ENCODE measurements at regions not wholly inside any gene's neighbourhood (a gene's known extent, or its start where the extent isn't known, plus 50 kb on each side); places are given as distances from the start of the nearest gene placed in this dataset.

- WGBS, 2 experiments (ENCODE audit: extremely low coverage in 1 of 2, insufficient coverage in 1 of 2, insufficient read length in 1 of 2, insufficient replicate concordance in 2 of 2, low coverage in 1 of 2, low lambda C conversion rate in 2 of 2, missing lambda C conversion rate in 1 of 2): 93% methylated on average over 3 of the region's 3 CpGs; no CpG with 5 or more reads in 1 of the 2 experiments
- Histone ChIP-seq H3K18ac (ENCODE audit: extremely low read depth, low read length) (no peak overlapping the region), H2BK12ac (ENCODE audit: low read depth, low read length) (no peak overlapping the region), H3K23ac (ENCODE audit: insufficient read length) (no peak overlapping the region), H3K9ac (replicated peaks in 1 of 4; ENCODE audit: extremely low read depth in 1 of 4, low read depth in 3 of 4, low read length in 3 of 4) (no peak overlapping the region), H3K27ac (ENCODE audit: low read depth, low read length) (no peak overlapping the region), H3K4ac (replicated peaks; ENCODE audit: insufficient read length, low read depth, low read length) (no peak overlapping the region), H3K9me3 (ENCODE audit: insufficient read depth in 2 of 2, low read depth in 1 of 2, low read length in 1 of 2) (0 out of 4 replicates have a peak, but pooled peaks cover 0 to 2% of the 10 kb centered on the region in 2 experiments), H4K8ac (ENCODE audit: extremely low read depth, insufficient read depth, low read length) (no peak overlapping the region), H4K91ac (replicated peaks; ENCODE audit: insufficient read length, low read length) (no peak overlapping the region), H2BK20ac (ENCODE audit: low read length) (no peak overlapping the region), H2BK15ac (ENCODE audit: low read length) (no peak overlapping the region), H3K79me1 (ENCODE audit: low read depth, low read length) (no peaks in the 10 kb centered on the region), H3K14ac (ENCODE audit: insufficient read length) (no peak overlapping the region), H4K20me1 (replicated peaks in 1 of 2; ENCODE audit: control insufficient read depth in 1 of 2, insufficient read depth in 2 of 2, low read length in 2 of 2) (no peaks in the 10 kb centered on the region), H3K4me3 (ENCODE audit: extremely low read depth in 1 of 4, insufficient read depth in 2 of 4, low read depth in 3 of 4, low read length in 4 of 4) (no peak overlapping the region), H2BK5ac (ENCODE audit: low read depth, low read length) (no peak overlapping the region), H2AK5ac (ENCODE audit: low read depth, low read length) (no peak overlapping the region), H3K79me2 (ENCODE audit: control insufficient read depth in 1 of 2, insufficient read depth in 2 of 2, low read length in 2 of 2) (no peaks in the 10 kb centered on the region), H2AFZ (ENCODE audit: low read length) (no peak overlapping the region), H4K5ac (ENCODE audit: insufficient read length, low read depth, low read length) (no peak overlapping the region), H3K36me3 (ENCODE audit: control insufficient read depth in 2 of 4, insufficient read depth in 4 of 4, low read length in 3 of 4) (no peaks in the 10 kb centered on the region), H3K4me1 (replicated peaks in 1 of 4; ENCODE audit: control insufficient read depth in 3 of 4, insufficient read depth in 4 of 4, low read length in 3 of 4) (no peaks in the 10 kb centered on the region), H3K23me2 (ENCODE audit: low read depth, low read length) (no peaks in the 10 kb centered on the region), H3K27me3 (replicated peaks in 1 of 4; ENCODE audit: control insufficient read depth in 3 of 4, extremely low read depth in 1 of 4, insufficient read depth in 3 of 4, low read length in 3 of 4) (no peaks in the 10 kb centered on the region; a peak in 1 of 7 replicates), H3K56ac (replicated peaks; ENCODE audit: insufficient read length, low read depth, low read length) (no peak overlapping the region), H2BK120ac (replicated peaks; ENCODE audit: low read depth, low read length) (no peak overlapping the region), H3K4me2 (ENCODE audit: insufficient read depth in 1 of 2, low read depth in 2 of 2, low read length in 2 of 2) (no peak overlapping the region)
- DNase-seq (ENCODE audit: low read depth in 1 of 2, low spot score in 2 of 2) (no peak), FAIRE-seq (no peak)
- ChIA-PET CTCF (ENCODE audit: partially characterized antibody) (interaction anchor here (1.1 to 2.0 kb wide), 2 partner anchors 9 to 123 kb away, joined by 4 to 6 read pairs; no protein-coding TSS in a partner anchor), POLR2A (ENCODE audit: partially characterized antibody) (no interaction called here)
- TF ChIP-seq RAD21 (IDR thresholded peaks at IDR 0.05 in 1 of 2, conservative IDR thresholded peaks at IDR 0.05 in 1 of 2; ENCODE audit: low read depth in 2 of 2, low read length in 2 of 2) (peak in 1 of 2 experiments; percentile 27; a peak in 1 of 4 replicates), RBBP5 (IDR thresholded peaks at IDR 0.05; ENCODE audit: borderline replicate concordance, low read depth, low read length) (no peak), CHD1 (IDR thresholded peaks at IDR 0.05; ENCODE audit: low read depth, low read length) (no peak), BRCA1 (IDR thresholded peaks at IDR 0.05; ENCODE audit: low read depth, low read length) (no peak), POLR2A (IDR thresholded peaks at IDR 0.05; ENCODE audit: control extremely low read depth in 1 of 2, low read depth in 2 of 2, low read length in 2 of 2) (no peak), ASH2L (IDR thresholded peaks at IDR 0.05; ENCODE audit: low read length) (no peak), EP300 (IDR thresholded peaks at IDR 0.05; ENCODE audit: borderline replicate concordance in 1 of 2, low read depth in 2 of 2, low read length in 2 of 2) (no peak), SP1 (IDR thresholded peaks at IDR 0.05; ENCODE audit: low read depth, low read length) (no peak), ZNF274 (IDR thresholded peaks at IDR 0.05; ENCODE audit: borderline replicate concordance, extremely low read depth, low read length) (no peak)
Measured at GRCh38 chr4:22574424-22574823, 58.6 kb upstream of the ADGRA3 start.

Measured in H1 (cell line).